WTC11 (cell line): ENCODE measurements at regions not wholly inside any gene's neighbourhood (a gene's known extent, or its start where the extent isn't known, plus 50 kb on each side); places are given as distances from the start of the nearest gene placed in this dataset.

Experiments
- ATAC-seq: fragments of 200-7000 bp; cut with Tn5 transposase; 2 replicates; pipeline ENCODE4 v1.10.0; 2021; ENCODE audit warnings: mild to moderate bottlenecking, moderate library complexity
- CTCF ChIA-PET: fragments of 300-600 bp; sonication (Branson Sonifier 250); formaldehyde crosslinking; loops from one replicate; lab custom pipeline; 2021; ENCODE audit warnings: antibody characterized with exemption; lab: Charles Lee
- POLR2A ChIA-PET: fragments of 350-600 bp; sonication (Branson Sonifier 250); formaldehyde crosslinking; loops from one replicate; lab custom pipeline; 2021; ENCODE audit warnings: antibody characterized with exemption; lab: Charles Lee
- DNase-seq: peaks from one replicate; pipeline ENCODE4 v3.0.0; 2021; ENCODE audit warnings: low spot score
- H3K27ac Mint-ChIP-seq: 2 replicates; pipeline ENCODE4 v1.8.0; 2021; ENCODE audit warnings: mixed read lengths
- H3K27me3 Mint-ChIP-seq: 2 replicates; pipeline ENCODE4 v1.8.0; 2021; ENCODE audit warnings: low read depth, mild to moderate bottlenecking, moderate library complexity, mixed read lengths
- H3K36me3 Mint-ChIP-seq: 2 replicates; pipeline ENCODE4 v1.8.0; 2021; ENCODE audit warnings: mixed read lengths
- H3K4me1 Mint-ChIP-seq: 2 replicates; pipeline ENCODE4 v1.8.0; 2022; ENCODE audit warnings: mixed read lengths
- H3K4me3 Mint-ChIP-seq: 2 replicates; pipeline ENCODE4 v1.8.0; 2021; ENCODE audit warnings: mild to moderate bottlenecking, moderate library complexity, mixed read lengths
- H3K9me3 Mint-ChIP-seq: 2 replicates; pipeline ENCODE4 v1.8.0; 2021; ENCODE audit warnings: mixed read lengths
- AFF4 ChIP-seq: sonication (generic); formaldehyde crosslinking; IDR thresholded peaks from 2 replicates; pipeline ENCODE4 v1.8.1; 2023; ENCODE audit warnings: mild to moderate bottlenecking, missing genetic modification reagents, borderline replicate concordance
- CTCF ChIP-seq: fragments of 200-600 bp; IDR thresholded peaks from 2 replicates; pipeline ENCODE4 v1.8.0; 2022; ENCODE audit warnings: antibody characterized with exemption
- FOXP1 ChIP-seq: sonication (generic); formaldehyde crosslinking; IDR thresholded peaks from 2 replicates; pipeline ENCODE4 v1.8.0; 2022; ENCODE audit warnings: missing genetic modification reagents, mild to moderate bottlenecking, moderate library complexity, borderline replicate concordance
- GABPB1 ChIP-seq: sonication (generic); formaldehyde crosslinking; IDR thresholded peaks from 2 replicates; pipeline ENCODE4 v1.8.1; 2023; ENCODE audit warnings: mild to moderate bottlenecking, missing genetic modification reagents
- HMGA2 ChIP-seq: fragments of 250-450 bp; sonication (Bioruptor Pico); IDR thresholded peaks from 2 replicates; pipeline ENCODE4 v1.4.0; 2021; ENCODE audit warnings: mild to moderate bottlenecking, moderate library complexity
- MXD4 ChIP-seq: fragments of 250-450 bp; sonication (Bioruptor Pico); IDR thresholded peaks from 2 replicates; pipeline ENCODE4 v1.8.0; 2021; ENCODE audit warnings: mild to moderate bottlenecking, moderate library complexity, borderline replicate concordance
- NFATC4 ChIP-seq: fragments of 250-450 bp; sonication (Bioruptor Pico); IDR thresholded peaks from 2 replicates; pipeline ENCODE4 v1.9.0; 2021; ENCODE audit warnings: mild to moderate bottlenecking
- NR1H2 ChIP-seq: sonication (generic); formaldehyde crosslinking; IDR thresholded peaks from 2 replicates; pipeline ENCODE4 v1.9.0; 2021; ENCODE audit warnings: mild to moderate bottlenecking, moderate library complexity, missing genetic modification reagents
- PREB ChIP-seq: sonication (generic); formaldehyde crosslinking; IDR thresholded peaks from 2 replicates; pipeline ENCODE4 v1.8.1; 2022; ENCODE audit warnings: mild to moderate bottlenecking, missing genetic modification reagents, moderate library complexity, borderline replicate concordance
- PRRX2 ChIP-seq: fragments of 250-450 bp; sonication (Bioruptor Pico); IDR thresholded peaks from 2 replicates; pipeline ENCODE4 v1.8.0; 2021; ENCODE audit warnings: mild to moderate bottlenecking
- SMAD3 ChIP-seq: sonication (generic); formaldehyde crosslinking; IDR thresholded peaks from 2 replicates; pipeline ENCODE4 v1.8.0; 2022; ENCODE audit warnings: missing genetic modification reagents, mild to moderate bottlenecking, borderline replicate concordance
- SP1 ChIP-seq: sonication (generic); formaldehyde crosslinking; conservative IDR thresholded peaks from 2 replicates; pipeline ENCODE4 v1.8.1; 2022; ENCODE audit warnings: missing genetic modification reagents
- TEAD1 ChIP-seq: sonication (generic); formaldehyde crosslinking; IDR thresholded peaks from 2 replicates; pipeline ENCODE4 v1.8.0; 2022; ENCODE audit warnings: mild to moderate bottlenecking, missing genetic modification reagents
- TEAD4 ChIP-seq: sonication (generic); formaldehyde crosslinking; IDR thresholded peaks from 2 replicates; pipeline ENCODE4 v1.8.0; 2022; ENCODE audit warnings: mild to moderate bottlenecking, missing genetic modification reagents
- ZNF232 ChIP-seq: sonication (generic); formaldehyde crosslinking; IDR thresholded peaks from 2 replicates; pipeline ENCODE4 v1.8.0; 2022; ENCODE audit warnings: mild to moderate bottlenecking, missing genetic modification reagents
- ZNF396 ChIP-seq: fragments of 250-450 bp; sonication (Bioruptor Pico); IDR thresholded peaks from 2 replicates; pipeline ENCODE4 v1.8.0; 2021; ENCODE audit warnings: mild to moderate bottlenecking, moderate library complexity, borderline replicate concordance
- ZNF416 ChIP-seq: fragments of 250-450 bp; sonication (Bioruptor Pico); IDR thresholded peaks from 2 replicates; pipeline ENCODE4 v1.9.0; 2021; ENCODE audit warnings: mild to moderate bottlenecking, inconsistent platforms
- ZNF512 ChIP-seq: sonication (generic); formaldehyde crosslinking; IDR thresholded peaks from 2 replicates; pipeline ENCODE4 v1.8.1; 2022; ENCODE audit warnings: missing genetic modification reagents, borderline replicate concordance
- ZNF532 ChIP-seq: fragments of 250-450 bp; sonication (Bioruptor Pico); IDR thresholded peaks from 2 replicates; pipeline ENCODE4 v1.9.0; 2021; ENCODE audit warnings: mild to moderate bottlenecking, borderline replicate concordance

GRCh38 chr2:47298771-47299170, 70.3 kb upstream of the EPCAM start (continued):
- TF ChIP-seq ZNF532 (CRISPR knock-in tag), result no peak
- no peak for TF ChIP-seq ZNF416 (CRISPR knock-in tag)
- TF ChIP-seq ZNF512 (CRISPR knock-in tag), result no peak
- no peak for TF ChIP-seq TEAD4 (CRISPR knock-in tag)
- TF ChIP-seq ZNF232, result no peak

GRCh38 chr2:47297767-47298425, 71.2 kb upstream of the EPCAM start:
- no peaks in the 10 kb centered on the region for H3K36me3 Mint-ChIP-seq
- CTCF ChIA-PET, result no interaction called here
- POLR2A ChIA-PET, result no interaction called here
- no peak overlapping the region for H3K4me3 Mint-ChIP-seq
- peaks cover 12% of the 10 kb centered on the region for H3K27me3 Mint-ChIP-seq
- no peak overlapping the region for H3K27ac Mint-ChIP-seq
- H3K9me3 Mint-ChIP-seq, result no peaks in the 10 kb centered on the region
- DNase-seq (no peak), ATAC-seq (no peak)
- peaks cover 21% of the 10 kb centered on the region for H3K4me1 Mint-ChIP-seq
- no peak for TF ChIP-seq SP1 (CRISPR knock-in tag)
- no peak for TF ChIP-seq HMGA2 (CRISPR knock-in tag)
- TF ChIP-seq ZNF396, result no peak
- TF ChIP-seq TEAD1 (CRISPR knock-in tag), result no peak
- TF ChIP-seq GABPB1 (CRISPR knock-in tag), result no peak
- no peak for TF ChIP-seq PRRX2 (CRISPR knock-in tag)
- TF ChIP-seq MXD4 (CRISPR knock-in tag), result no peak
- TF ChIP-seq CTCF, result no peak
- TF ChIP-seq ZNF416 (CRISPR knock-in tag), result no peak
- no peak for TF ChIP-seq NFATC4 (CRISPR knock-in tag)
- TF ChIP-seq FOXP1 (CRISPR knock-in tag), result no peak
- no peak for TF ChIP-seq SMAD3 (CRISPR knock-in tag)
- TF ChIP-seq PREB (CRISPR knock-in tag), result no peak
- no peak for TF ChIP-seq AFF4
- TF ChIP-seq ZNF512 (CRISPR knock-in tag), result no peak
- no peak for TF ChIP-seq NR1H2 (CRISPR knock-in tag)
- TF ChIP-seq, all 79 proteins: peak for 0
